ENCODE measurements at regions not wholly inside any gene's neighbourhood (a gene's known extent, or its start where the extent isn't known, plus 50 kb on each side); places are given as distances from the start of the nearest gene placed in this dataset.

DNA sequence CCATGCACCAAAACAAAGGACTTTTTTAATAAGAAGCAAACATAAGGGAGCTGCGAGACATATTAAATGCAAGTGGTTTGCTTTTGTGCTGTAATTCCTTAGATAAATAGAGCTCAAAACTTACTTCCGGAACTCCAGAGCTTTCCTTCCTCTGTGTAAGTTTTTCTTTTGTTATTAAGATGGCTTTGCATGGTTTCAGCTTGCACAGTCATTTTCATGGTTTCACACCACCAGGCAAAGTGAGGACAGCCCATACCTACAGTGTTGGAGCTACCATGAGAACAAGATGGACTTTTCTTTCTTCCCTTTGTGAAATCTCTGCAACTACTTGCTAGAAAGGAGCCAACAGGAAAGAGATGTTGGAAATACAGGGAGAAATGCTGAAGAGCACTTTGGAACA is 368.0 kb downstream of the SETD4 start:
- DNase-seq (ENCODE audit: low spot score) = no peak

- no peak for DNase-seq (ENCODE audit: low spot score)
Observed at GRCh38 chr21:35690436-35690835, 369.9 kb downstream of the SETD4 start.

- DNase-seq (ENCODE audit: low spot score) = no peak
Observed at GRCh38 chr21:35686156-35686555, 374.2 kb downstream of the SETD4 start.

GRCh38 chr21:35683664-35684304 is 376.5 kb downstream of the SETD4 start:
- DNase-seq (ENCODE audit: low spot score) = no peak

DNA sequence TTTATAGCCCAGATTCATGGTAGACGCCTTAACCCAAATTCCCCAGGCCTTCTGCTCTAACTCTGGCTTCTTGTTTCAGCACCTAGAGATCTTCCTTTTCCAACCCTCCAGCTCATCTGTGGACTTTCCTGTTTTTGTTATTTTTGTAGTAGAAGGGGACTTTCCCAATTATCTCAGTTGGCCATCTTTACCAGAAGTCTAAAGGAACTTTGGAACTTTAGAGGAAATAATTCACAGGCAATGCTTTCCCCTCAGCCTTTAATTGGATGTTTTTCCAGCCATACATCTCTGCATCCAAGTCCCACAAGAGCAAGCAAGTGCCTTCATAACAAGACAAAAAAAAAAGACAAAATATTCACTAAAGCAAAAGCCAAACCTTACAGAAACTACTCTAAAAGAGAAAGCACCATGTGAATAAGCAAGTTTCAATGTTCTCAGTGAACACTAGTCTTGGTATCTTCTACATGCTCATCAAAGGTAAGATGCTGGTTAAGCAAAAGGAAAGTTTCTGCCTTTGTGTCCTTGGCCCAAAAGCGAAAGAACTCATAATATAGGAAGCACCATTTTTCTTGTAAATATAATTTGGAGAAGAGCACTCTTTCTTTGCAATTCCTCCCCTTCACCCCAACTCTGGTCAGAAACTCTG is 377.3 kb downstream of the SETD4 start:
- DNase-seq (ENCODE audit: low spot score) = no peak

DNA sequence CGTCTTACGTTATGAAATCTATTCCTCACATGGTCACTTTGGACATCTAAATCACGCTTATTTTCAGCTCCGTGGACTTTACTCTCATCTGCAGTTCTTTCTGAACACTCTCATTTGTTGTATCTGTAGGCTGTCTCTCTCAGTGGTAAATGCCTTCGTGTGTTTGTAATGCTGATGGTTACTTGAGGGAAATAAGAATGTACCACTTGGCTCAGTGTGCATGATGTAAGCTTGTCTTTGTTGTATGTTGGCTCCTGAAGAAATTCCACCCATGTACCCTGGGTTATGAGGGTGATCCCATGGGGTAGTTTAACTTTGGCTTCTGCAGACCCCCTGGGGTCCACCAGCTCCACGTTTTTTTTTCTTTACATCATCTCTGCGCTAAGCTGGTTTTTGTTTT is 378.4 kb downstream of the SETD4 start:
- no peak for DNase-seq (ENCODE audit: low spot score)

DNA sequence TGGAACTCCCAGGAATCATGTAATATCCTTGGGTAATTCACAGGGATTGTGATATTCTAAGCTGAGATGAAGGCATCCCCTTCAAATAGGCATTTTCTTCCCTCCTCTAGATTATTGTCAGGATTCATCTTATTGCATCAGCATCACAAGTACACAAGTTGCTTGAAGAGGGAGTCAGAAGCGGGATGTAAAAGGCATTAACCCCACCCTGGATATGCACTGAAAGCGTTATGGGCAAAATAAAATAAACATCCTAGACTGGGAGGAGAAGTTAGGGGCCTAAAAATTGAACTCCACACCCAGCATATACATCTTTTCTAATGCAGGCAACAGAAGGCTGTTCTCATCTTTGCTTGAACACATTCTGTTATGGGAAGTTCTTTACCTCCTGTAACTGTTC is 381.2 kb downstream of the SETD4 start:
- DNase-seq (ENCODE audit: low spot score) = no peak

- no peak for DNase-seq (ENCODE audit: low spot score)
Observed at GRCh38 chr21:35678393-35678792, 381.9 kb downstream of the SETD4 start.

- no peak for DNase-seq (ENCODE audit: low spot score)
Observed at GRCh38 chr21:35677298-35677841, 383.0 kb downstream of the SETD4 start.

GRCh38 chr21:35674895-35675470 is 385.3 kb downstream of the SETD4 start:
- no peak for DNase-seq (ENCODE audit: low spot score)

DNA sequence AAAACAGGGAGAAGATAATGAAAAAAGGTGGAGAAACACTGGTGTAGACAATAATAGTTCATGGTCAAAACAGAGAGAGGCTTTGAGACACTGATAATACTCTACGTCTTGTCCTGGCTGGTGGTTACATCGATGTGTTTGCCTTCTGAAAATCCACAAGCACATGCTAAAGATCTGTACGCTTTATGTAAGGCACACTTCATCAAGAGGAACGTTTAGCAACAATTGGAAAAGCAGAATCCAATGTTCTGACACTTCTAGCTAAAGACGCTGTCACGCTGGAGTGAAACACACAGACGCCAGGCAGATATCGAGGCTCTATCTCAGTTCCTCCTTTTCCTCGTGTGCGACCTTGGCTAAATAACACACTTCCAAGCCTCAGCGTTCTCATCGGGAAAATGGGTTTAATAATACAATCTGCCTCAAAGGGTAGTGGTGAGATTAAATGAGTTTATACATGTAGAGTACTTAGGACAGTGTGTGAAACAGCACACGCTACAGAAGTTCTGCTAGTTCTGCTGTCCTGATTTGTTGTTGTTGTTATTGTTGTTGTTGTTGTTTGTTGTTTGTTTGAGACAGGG is 386.1 kb downstream of the SETD4 start:
- DNase-seq (ENCODE audit: low spot score) = no peak

DNA sequence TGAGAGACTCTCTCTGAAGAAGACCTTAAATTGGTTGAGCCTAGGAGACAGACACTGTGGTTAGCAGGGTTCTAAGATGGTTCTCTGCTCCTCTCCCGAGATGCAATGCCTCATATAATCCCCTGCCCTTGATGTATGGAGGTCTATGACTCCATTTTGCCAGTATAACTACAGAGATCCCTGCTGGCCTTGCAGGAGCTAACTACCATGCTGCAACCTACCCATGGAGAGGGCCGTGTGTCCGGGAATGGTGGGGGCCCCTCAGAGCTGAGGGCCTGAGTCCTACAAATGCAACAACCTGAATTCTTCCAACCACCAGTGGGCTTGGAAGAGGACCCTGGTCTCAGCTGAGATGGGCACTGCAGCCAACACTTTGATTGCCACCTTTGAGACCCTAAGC is 388.0 kb downstream of the SETD4 start:
- DNase-seq (ENCODE audit: low spot score) = no peak

GRCh38 chr21:35664683-35665082 is 395.6 kb downstream of the SETD4 start:
- DNase-seq (ENCODE audit: low spot score) = no peak

DNA sequence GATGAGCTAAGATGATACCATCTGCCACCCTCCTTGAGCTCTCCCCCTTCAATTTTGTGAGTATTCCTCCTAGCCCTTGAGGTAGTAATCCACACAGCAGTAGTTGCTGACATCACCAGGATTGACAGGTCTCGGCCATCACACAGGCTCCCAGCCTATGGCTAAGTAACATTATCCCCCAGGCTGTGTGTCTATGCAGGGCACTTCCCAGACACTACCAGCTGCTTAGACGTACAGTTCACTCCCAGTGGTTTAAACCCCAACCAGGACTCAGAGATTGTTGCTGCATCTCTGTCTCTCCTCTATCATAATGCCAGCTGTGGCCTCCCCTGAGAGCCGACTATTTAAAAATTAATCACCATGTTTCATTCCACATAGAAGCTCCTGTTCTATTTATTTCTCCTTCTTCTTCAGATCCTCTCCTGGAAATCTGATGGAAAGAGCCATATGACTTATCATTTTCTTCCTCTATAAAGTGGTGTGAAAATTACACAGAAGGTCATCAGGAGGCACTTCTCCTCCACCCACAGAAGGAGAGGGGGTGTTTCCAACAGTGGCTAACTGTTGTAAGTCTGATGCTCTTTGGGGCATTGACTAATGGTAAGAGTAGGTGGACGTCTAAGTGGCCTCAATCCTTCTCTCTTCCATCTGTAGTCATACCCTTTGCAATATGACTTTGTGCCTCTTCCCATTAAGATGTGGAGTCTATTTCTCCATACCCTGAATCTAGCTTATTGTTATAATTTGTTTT is 396.3 kb downstream of the SETD4 start:
- DNase-seq (ENCODE audit: low spot score) = no peak

GRCh38 chr21:35658242-35658641 is 402.1 kb downstream of the SETD4 start:
- no peak for DNase-seq (ENCODE audit: low spot score)

DNA sequence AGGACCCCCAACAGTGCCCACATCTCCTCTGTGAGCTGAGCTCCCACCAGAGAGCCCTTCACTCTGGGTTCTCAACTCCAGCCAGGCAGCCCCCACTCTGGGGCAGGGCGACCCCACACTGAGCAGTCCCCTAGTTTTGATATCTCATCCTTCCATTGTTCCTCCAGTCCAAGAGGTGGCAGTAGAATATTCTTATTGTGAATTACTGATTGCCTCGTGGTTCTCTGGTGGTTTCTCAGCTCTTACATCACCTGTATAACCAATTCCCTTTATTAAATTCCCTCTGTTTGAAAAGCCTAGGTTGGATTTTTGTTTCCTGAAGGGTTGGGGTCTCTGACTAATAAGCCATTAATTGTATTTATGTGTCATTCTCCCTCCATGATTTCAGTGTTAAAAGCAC is 407.5 kb downstream of the SETD4 start:
- no peak for DNase-seq (ENCODE audit: low spot score)

GRCh38 chr21:35652196-35652595 is 408.1 kb downstream of the SETD4 start:
- no peak for DNase-seq (ENCODE audit: low spot score)

GRCh38 chr21:35651196-35651595 is 409.1 kb downstream of the SETD4 start:
- no peak for DNase-seq (ENCODE audit: low spot score)

DNA sequence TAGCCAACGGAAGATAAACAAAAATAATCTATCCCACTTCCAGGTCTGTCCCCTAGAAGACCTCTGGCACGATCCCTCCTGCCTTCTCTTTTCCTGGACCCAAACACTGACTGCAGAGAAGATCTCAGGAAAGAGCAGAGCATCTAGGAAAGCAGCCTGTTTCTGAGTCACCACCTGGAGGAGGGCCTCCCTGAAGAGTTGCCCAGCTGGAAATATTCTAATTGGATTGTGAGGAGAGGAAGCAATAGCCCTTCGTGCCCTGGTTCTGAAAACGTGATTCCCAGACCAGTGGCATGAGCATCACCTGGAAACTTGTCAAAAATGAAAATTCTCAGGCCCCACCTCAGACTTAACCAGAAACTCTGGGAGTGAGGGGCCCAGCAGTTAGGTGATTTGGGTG is 411.1 kb downstream of the SETD4 start:
- DNase-seq (ENCODE audit: low spot score) = no peak

DNA sequence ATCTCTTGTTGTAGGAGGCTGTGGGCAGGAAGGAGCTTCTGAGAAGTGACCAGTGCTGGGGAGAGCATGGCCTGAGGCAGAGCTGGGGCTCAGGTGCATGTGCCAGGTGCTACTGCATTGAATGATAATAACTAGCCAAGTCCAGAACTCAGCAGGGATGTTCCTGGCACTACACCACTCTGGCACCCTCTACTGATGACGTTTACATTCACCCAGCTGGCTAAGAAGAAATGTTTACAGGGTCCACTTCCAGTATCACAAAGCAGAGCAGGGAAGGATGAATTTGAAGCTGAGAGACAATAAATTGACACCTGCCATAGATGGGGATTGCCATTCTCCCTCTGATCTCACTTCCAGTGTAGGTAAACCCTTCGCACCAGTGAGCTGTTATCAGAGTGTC is 411.8 kb downstream of the SETD4 start:
- DNase-seq (ENCODE audit: low spot score) = no peak

- DNase-seq (ENCODE audit: low spot score) = no peak
Observed at GRCh38 chr21:35646606-35647005, 413.7 kb downstream of the SETD4 start.

DNA sequence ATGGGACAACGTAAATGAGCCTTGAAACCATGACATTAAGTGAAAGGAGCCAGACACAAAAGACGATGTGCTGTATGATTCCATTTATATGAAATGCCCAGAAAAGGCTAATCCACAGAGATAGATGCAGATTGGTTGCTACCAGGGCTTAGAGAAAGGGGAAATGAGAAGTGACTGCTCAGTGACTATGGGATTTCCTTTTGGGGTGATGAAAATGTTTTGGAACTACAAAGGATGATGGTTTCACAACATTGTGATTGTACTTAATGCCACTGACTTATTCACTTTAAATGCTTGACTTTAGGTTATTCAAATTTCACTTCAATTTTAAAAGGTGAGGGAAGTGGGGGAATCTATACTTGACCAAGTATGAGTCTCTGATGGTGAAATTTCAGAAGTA is 414.3 kb downstream of the SETD4 start:
- DNase-seq (ENCODE audit: low spot score) = no peak

Measured in germinal center (tissue), 1 donor.